CD4-positive, alpha-beta T cell (primary cell): ENCODE measurements at regions not wholly inside any gene's neighbourhood (a gene's known extent, or its start where the extent isn't known, plus 50 kb on each side); places are given as distances from the start of the nearest gene placed in this dataset.

ENCODE experiments used
- ATAC-seq: fragments of 200-7000 bp; cut with Tn5 transposase; one replicate; pipeline ENCODE4 v1.10.0; 2022; ENCODE audit warnings: mild to moderate bottlenecking; ENCODE audit not compliant: poor library complexity
- CTCF ChIA-PET: fragments of 350-600 bp; sonication (Branson Sonifier 250); formaldehyde crosslinking; loops from one replicate; lab custom pipeline; 2021; ENCODE audit warnings: antibody characterized with exemption, inconsistent platforms; lab: Charles Lee
- POLR2A ChIA-PET: fragments of 350-600 bp; sonication (Branson Sonifier 250); formaldehyde crosslinking; loops from one replicate; lab custom pipeline; 2021; ENCODE audit warnings: antibody characterized with exemption, inconsistent platforms; lab: Charles Lee
- DNase-seq, 14 experiments: peaks; one replicate each; pipeline ENCODE4 v3.0.0-alpha.2; 2013 to 2020; ENCODE audit warnings: mixed read lengths in 2 of 14
- H3K27ac ChIP-seq, 2 donors: one replicate each; pipeline versions ENCODE4 v1.5.1 to v1.7.0; 2013; ENCODE audit warnings: low read length in 2 of 2, low read depth in 1 of 2, mild to moderate bottlenecking in 1 of 2
- H3K27me3 ChIP-seq, 2 experiments: 1 replicate in 1 of 2; 2 replicates in 1 of 2; pipeline versions ENCODE4 v1.6.1 to v1.7.0; 2013; ENCODE audit warnings: low read length in 2 of 2, control low read depth in 1 of 2, mild to moderate bottlenecking in 1 of 2, moderate library complexity in 1 of 2; ENCODE audit not compliant: insufficient read depth in 2 of 2, control insufficient read depth in 1 of 2
- H3K36me3 ChIP-seq: one replicate; pipeline ENCODE4 v1.6.1; 2013; ENCODE audit warnings: low read length, control low read depth; ENCODE audit not compliant: insufficient read depth
- H3K4me1 ChIP-seq: one replicate; pipeline ENCODE4 v1.6.1; 2013; ENCODE audit warnings: low read length, control low read depth; ENCODE audit not compliant: insufficient read depth
- H3K4me3 ChIP-seq: one replicate; pipeline ENCODE4 v1.5.1; 2013; ENCODE audit warnings: mild to moderate bottlenecking, low read length, moderate library complexity
- H3K9me3 ChIP-seq, 2 experiments: 1 replicate in 1 of 2; 2 replicates in 1 of 2; pipeline versions ENCODE4 v1.6.1 to v1.7.0; 2013; ENCODE audit warnings: low read length in 2 of 2, mild to moderate bottlenecking in 2 of 2, control low read depth in 1 of 2, moderate library complexity in 1 of 2; ENCODE audit not compliant: control insufficient read depth in 1 of 2, insufficient read depth in 1 of 2
- H3K27ac Mint-ChIP-seq: one replicate; pipeline ENCODE4 v1.8.0; 2020; ENCODE audit warnings: mixed read lengths
- H3K27me3 Mint-ChIP-seq: one replicate; pipeline ENCODE4 v1.8.0; 2021; ENCODE audit warnings: mixed read lengths
- H3K36me3 Mint-ChIP-seq: one replicate; pipeline ENCODE4 v1.8.0; 2021; ENCODE audit warnings: low read depth, mixed read lengths
- H3K4me1 Mint-ChIP-seq: one replicate; pipeline ENCODE4 v1.8.0; 2021; ENCODE audit warnings: low read depth, mixed read lengths
- H3K4me3 Mint-ChIP-seq: one replicate; pipeline ENCODE4 v1.8.0; 2020; ENCODE audit warnings: mild to moderate bottlenecking, mixed read lengths
- H3K9me3 Mint-ChIP-seq: one replicate; pipeline ENCODE4 v1.8.0; 2020; ENCODE audit warnings: mixed read lengths
- intact Hi-C, 2 experiments: fragments of 100-400 bp; cut with DNase I in 1 of 2; cut with micrococcal nuclease in 1 of 2; formaldehyde crosslinking; loops; one replicate each; pipeline versions ENCODE4 v1.15.1 to v1.9.0; 2023 to 2025; cut with DNase I, micrococcal nuclease
- TF ChIP-seq, protein P1 (sequence below): fragments of 200-600 bp; IDR thresholded peaks from one replicate; pipeline ENCODE4 v1.8.0; 2022; ENCODE audit warnings: antibody characterized with exemption, mild to moderate bottlenecking

GRCh38 chr2:29991086-29991485 is 69.7 kb upstream of the ALK start:
- no peak overlapping the region for H3K27ac ChIP-seq
- H3K36me3 Mint-ChIP-seq: no peaks in the 10 kb centered on the region
- no peak overlapping the region for H3K27ac Mint-ChIP-seq
- ATAC-seq: no peak
- intact Hi-C loops: no loop called here
- TF ChIP-seq, protein P1, sequence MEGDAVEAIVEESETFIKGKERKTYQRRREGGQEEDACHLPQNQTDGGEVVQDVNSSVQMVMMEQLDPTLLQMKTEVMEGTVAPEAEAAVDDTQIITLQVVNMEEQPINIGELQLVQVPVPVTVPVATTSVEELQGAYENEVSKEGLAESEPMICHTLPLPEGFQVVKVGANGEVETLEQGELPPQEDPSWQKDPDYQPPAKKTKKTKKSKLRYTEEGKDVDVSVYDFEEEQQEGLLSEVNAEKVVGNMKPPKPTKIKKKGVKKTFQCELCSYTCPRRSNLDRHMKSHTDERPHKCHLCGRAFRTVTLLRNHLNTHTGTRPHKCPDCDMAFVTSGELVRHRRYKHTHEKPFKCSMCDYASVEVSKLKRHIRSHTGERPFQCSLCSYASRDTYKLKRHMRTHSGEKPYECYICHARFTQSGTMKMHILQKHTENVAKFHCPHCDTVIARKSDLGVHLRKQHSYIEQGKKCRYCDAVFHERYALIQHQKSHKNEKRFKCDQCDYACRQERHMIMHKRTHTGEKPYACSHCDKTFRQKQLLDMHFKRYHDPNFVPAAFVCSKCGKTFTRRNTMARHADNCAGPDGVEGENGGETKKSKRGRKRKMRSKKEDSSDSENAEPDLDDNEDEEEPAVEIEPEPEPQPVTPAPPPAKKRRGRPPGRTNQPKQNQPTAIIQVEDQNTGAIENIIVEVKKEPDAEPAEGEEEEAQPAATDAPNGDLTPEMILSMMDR: no peak
- peaks cover 7 to 12% of the 10 kb centered on the region in 2 experiments for H3K27me3 ChIP-seq
- no peaks in the 10 kb centered on the region for H3K4me1 Mint-ChIP-seq
- H3K4me3 ChIP-seq: no peak overlapping the region
- H3K9me3 Mint-ChIP-seq: no peaks in the 10 kb centered on the region
- H3K4me3 Mint-ChIP-seq: no peak overlapping the region
- no peak for DNase-seq
- no peaks in the 10 kb centered on the region for H3K9me3 ChIP-seq
- peaks cover 27% of the 10 kb centered on the region for H3K27me3 Mint-ChIP-seq
- H3K4me1 ChIP-seq: no peaks in the 10 kb centered on the region
- CTCF ChIA-PET: no interaction called here
- no peaks in the 10 kb centered on the region for H3K36me3 ChIP-seq
- POLR2A ChIA-PET: no interaction called here

GRCh38 chr2:29995241-29995640 is 73.9 kb upstream of the ALK start:
- Histone ChIP-seq H3K9me3 (no peaks in the 10 kb centered on the region), H3K27ac (no peak overlapping the region), H3K27me3 (peaks cover 5 to 14% of the 10 kb centered on the region in 2 experiments), H3K4me1 (no peaks in the 10 kb centered on the region), H3K36me3 (no peaks in the 10 kb centered on the region), H3K4me3 (no peak overlapping the region)
- TF ChIP-seq, protein P1: no peak
- ATAC-seq: no peak
- peaks cover 40% of the 10 kb centered on the region for H3K27me3 Mint-ChIP-seq
- intact Hi-C loops: no loop called here
- no peaks in the 10 kb centered on the region for H3K36me3 Mint-ChIP-seq
- no peaks in the 10 kb centered on the region for H3K4me1 Mint-ChIP-seq
- no peak overlapping the region for H3K27ac Mint-ChIP-seq
- no peak overlapping the region for H3K4me3 Mint-ChIP-seq
- H3K9me3 Mint-ChIP-seq: peaks cover 4% of the 10 kb centered on the region
- ChIA-PET POLR2A (no interaction called here), CTCF (no interaction called here)
- no peak for DNase-seq

DNA sequence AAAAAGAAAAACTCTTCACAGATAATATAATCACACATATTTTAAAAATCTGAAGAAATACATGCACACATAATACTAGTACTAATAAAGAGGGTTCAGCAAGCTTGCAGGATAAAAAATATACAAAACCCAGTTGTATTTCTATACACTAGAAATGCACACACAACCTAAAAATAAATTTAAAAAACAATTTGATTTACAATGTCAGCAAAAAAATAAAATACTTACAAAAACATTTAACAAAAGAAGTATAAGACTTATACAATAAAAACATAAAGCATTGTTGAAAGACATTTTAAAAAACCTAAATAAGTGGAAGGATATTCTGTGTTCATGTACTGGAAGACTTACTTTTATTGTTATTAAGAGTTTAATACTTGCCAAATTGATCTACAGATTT is 81.7 kb upstream of the ALK start:
- Histone ChIP-seq H3K4me1 (no peaks in the 10 kb centered on the region), H3K27me3 (no peaks in the 10 kb centered on the region), H3K36me3 (no peaks in the 10 kb centered on the region), H3K27ac (no peak overlapping the region), H3K9me3 (no peaks in the 10 kb centered on the region), H3K4me3 (no peak overlapping the region)
- DNase-seq (no peak), ATAC-seq (no peak)
- Mint-ChIP-seq H3K4me3 (no peak overlapping the region), H3K9me3 (no peaks in the 10 kb centered on the region), H3K36me3 (no peaks in the 10 kb centered on the region), H3K27ac (no peak overlapping the region), H3K27me3 (no peaks in the 10 kb centered on the region), H3K4me1 (no peaks in the 10 kb centered on the region)
- POLR2A ChIA-PET: no interaction called here
- CTCF ChIA-PET: no interaction called here
- intact Hi-C loops: no loop called here
- TF ChIP-seq, protein P1: no peak
